GM19035 (cell line): ENCODE measurements at regions not wholly inside any gene's neighbourhood (a gene's known extent, or its start where the extent isn't known, plus 50 kb on each side); places are given as distances from the start of the nearest gene placed in this dataset.
"Not testable (repeated sequence)": the region's sequence is repeated elsewhere in the genome, so short reads cannot be mapped to it uniquely, and the experiment has no call there.

Source experiments
- ATAC-seq: cut with Tn5 transposase; IDR thresholded peaks from one replicate; pipeline ENCODE4 v1.9.1; 2021; ENCODE audit not compliant: unreplicated experiment

DNA sequence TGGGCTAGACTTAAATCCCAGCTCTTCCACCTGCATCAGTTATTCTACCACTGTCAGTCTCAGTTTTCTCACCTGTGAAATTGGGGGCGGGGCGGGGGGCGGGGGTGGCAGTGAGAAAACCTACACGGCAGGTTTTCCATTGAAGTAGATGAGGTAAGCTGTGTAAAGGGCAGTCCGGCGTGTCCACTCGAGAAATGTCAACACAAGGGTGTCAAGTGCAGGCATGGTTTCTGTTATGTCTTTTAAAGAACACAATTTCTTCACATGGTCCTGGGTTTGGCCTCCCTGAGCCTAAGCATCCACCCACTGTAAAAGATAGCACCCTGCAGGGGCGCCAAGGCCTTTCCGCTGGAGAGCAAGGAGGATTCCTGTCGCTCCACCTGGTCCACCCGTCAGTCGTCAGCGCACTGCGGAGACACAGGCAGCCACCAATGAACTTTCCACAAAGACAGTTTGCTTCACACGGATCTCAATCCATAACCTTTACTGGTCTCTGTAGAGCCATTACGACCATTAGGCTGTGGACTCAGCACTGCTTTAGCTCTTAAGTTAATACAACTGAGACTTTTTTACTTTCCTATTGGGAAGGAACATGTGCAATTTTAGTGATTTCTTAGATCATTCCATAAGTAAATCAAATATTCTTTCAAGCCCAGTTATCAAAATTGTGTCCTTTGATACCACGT lies 99.5 kb upstream of the FOXB1 start:
- ATAC-seq = no peak

- no peak for ATAC-seq
Observed at GRCh38 chr15:59896663-59897074, 107.4 kb upstream of the FOXB1 start.

GRCh38 chr15:59894835-59895234 lies 109.3 kb upstream of the FOXB1 start:
- no peak for ATAC-seq

DNA sequence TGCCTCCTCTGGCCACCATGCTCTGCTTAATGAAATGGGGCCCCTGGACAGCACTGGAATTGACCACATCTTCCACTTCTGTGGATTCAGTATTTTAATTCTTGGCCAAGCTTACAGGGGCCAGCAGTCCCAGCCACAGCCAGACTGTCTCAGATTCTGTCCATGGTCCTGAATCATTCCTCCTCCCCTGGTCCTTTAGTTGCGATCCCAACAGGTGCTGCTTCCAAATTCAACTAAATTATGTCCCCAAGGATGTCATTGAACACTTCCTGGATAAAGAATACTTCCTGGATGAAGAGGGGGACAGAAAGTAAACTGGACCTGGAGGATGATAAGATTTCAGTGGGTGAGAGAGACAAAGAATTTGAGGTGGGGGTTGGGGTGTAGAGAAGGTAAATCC lies 111.1 kb upstream of the FOXB1 start:
- no peak for ATAC-seq

GRCh38 chr15:59887870-59888269 lies 116.2 kb upstream of the FOXB1 start:
- ATAC-seq = not testable (repeated sequence)

DNA sequence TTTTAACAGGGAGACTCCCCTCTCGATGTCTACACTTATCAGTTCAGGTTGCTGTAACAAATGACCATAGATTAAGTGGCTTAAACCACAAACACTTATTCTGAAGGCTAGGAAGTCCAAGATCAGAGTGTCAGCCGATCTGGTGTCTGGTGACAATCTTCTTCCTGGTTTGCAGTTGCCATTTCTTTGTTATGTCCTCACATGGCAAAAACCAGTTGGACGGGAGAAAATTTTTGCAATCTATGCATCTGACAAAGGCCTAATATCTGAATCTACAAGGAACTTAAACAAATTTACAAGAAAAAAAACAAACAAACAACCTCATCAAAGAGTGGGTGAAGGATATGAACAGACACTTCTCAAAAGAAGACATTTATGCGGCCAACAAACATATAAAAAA lies 116.9 kb upstream of the FOXB1 start:
- no peak for ATAC-seq

DNA sequence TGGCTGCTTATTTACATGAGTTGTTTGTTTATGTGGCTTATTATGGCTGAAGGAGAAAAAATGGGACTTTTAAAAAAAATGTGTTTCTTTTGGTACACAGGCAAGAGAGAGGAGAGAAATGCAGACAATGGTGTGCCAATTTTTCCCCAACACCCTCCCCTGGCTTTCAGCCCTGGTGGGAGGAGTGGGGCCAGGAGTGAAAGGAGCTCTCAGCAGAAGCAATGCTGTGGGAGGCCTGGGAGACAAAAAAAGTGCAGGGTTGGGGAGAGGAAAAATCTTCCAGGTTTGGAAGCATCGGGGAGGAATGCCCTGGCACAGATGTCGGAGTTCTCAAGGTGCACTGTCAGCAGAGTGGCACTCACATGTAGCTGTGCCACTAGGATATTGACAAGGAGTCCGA lies 117.7 kb upstream of the FOXB1 start:
- ATAC-seq = no peak

GRCh38 chr15:59885832-59886231 lies 118.3 kb upstream of the FOXB1 start:
- ATAC-seq = no peak

- no peak for ATAC-seq
Observed at GRCh38 chr15:59879506-59880265, 124.4 kb upstream of the FOXB1 start.

GRCh38 chr15:59876140-59876539 lies 128.0 kb upstream of the FOXB1 start:
- no peak for ATAC-seq

DNA sequence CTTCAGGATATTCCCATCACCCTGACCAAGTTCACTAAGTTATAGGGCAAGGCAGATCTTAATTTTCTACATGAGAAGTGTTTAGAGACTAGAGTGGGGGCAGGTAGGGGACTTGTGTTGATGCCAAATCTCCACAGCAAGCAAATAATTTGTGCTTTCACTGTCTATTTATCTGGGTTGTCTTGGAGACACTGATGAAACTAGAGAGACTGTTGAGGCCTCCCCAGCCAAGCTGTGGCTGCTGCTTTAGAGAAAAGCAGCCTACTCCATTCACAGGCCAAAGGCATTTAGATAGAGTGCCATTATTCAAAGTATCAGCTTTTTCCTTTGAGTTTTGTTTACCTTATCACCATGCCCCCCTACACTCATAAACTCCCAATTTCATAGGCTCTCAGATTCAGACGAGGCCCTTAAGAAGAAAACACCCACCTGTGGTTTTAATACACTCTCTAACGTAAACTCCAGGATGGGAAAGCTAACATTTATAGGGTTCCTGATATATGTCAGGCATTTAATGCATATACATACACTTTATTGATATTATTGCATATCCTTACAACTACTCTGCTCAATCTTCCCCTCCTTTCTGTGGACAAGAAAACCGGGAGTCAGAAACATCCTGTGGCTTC lies 130.4 kb upstream of the FOXB1 start:
- ATAC-seq = no peak

DNA sequence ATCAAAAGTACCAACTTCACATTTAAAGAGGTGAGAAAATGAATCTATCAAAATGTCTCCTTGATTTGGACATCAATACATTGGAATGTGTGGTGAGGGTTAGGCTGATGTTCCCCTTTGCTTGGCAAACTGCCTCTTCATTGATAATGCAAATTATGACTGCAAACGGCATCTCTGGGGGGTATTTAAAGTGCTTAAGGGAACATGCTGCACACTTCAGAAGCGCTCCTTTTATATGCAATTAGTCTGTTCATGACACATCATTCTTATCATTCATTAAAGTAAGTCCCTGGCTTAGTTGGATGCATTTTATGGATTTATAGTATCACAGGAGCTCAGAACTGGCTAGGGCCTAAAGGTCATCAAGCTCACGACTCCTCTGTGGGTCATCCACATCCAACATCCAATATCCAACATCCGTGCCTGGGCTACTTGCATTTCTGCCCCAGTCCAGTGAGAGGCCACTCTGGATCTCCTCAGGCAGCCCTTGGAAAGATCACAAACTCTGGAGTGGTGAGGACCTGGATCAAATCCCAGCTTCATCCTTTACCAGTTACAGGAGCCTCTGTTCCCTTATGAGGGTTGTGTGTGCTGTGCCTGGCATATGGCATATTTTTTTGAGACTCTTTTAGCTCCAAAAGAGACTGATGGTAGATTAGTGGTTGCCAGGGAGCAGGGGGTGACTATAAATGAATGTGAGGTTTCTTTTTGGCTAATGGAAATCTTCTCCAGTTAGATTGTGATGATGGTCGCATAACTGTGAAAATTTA lies 136.8 kb upstream of the FOXB1 start:
- ATAC-seq = no peak

- no peak for ATAC-seq
Observed at GRCh38 chr15:59866642-59867041, 137.5 kb upstream of the FOXB1 start.

GRCh38 chr15:59862191-59863155 lies 141.6 kb upstream of the FOXB1 start:
- no peak for ATAC-seq

GRCh38 chr15:59847968-59848367 lies 156.1 kb upstream of the FOXB1 start:
- ATAC-seq = no peak

DNA sequence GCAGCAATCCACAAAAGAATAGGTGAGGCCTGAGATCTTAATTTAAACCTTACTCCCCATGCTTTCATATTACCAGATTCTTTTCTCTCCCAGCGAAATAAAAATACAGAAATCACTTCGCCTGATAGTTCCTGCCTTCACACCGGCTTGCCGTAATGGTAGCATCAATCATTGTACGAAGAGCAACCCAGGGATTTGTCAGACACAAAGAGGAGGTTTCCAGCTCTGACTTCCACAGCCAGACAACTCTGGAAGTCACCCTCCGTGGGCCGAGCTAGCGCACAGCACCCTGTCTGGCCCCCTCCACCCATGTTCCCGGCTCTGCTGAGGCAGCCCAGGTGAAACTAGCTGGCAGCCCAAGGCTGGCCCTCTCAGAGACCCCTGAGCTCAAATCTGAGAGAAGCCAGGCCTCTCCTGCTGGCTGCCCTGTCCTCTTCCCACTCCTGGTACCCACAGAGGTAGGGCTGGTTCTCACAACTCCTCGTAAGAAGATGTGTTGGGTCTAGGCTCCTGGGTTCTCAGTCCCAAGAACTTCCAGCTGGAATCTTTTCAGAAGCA lies 156.9 kb upstream of the BNIP2 start:
- no peak for ATAC-seq

DNA sequence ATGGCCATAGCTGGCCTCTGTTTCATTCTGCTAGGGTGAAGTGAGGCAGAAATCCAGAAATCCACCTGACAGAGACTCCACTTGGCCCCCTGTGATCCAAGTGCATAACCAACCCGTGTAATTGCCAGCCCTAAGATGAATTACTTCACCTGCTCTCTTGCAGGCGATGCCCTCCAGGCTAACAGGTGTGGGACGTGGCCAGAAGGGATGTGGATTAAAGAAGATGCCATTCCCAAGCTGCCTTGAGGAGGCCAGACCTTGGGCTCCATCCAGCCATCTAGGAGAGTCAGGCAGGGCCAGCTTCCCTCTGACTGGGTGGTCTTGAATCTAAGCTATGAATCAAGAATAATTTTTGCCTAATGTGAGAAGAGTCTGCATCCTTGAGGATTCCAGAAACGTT lies 154.5 kb upstream of the BNIP2 start:
- no peak for ATAC-seq

GRCh38 chr15:59841036-59841435 lies 151.9 kb upstream of the BNIP2 start:
- ATAC-seq = no peak

GRCh38 chr15:59839906-59840305 lies 150.8 kb upstream of the BNIP2 start:
- no peak for ATAC-seq

GRCh38 chr15:59838900-59839299 lies 149.8 kb upstream of the BNIP2 start:
- ATAC-seq = no peak
